CD4-positive, alpha-beta T cell treated with Interleukin-4 for 4 hours (primary cell): ENCODE measurements at regions not wholly inside any gene's neighbourhood (a gene's known extent, or its start where the extent isn't known, plus 50 kb on each side); places are given as distances from the start of the nearest gene placed in this dataset.

Source experiments
- DNase-seq: peaks from one replicate; pipeline ENCODE4 v3.0.0-alpha.2; 2020

DNA sequence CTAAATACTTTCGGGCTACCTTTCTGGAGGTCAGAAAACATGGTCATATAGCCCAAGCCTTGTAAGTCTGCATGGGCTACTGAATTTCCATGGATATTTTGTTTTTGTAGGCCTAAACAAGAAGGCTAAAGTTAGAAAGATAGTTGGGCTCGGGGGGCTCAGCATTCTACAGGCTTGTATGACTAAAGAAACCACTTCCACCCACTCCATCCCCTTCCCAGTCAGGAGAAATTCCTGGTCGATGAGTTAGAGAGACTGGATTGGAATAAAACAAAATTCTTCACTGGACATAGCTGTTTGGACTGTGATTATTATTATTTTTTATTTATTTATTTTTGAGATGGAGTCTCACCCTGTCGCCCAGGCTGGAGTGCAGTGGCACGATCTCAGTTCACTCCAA lies 539.4 kb upstream of the TNP1 start:
- DNase-seq, result no peak

DNA sequence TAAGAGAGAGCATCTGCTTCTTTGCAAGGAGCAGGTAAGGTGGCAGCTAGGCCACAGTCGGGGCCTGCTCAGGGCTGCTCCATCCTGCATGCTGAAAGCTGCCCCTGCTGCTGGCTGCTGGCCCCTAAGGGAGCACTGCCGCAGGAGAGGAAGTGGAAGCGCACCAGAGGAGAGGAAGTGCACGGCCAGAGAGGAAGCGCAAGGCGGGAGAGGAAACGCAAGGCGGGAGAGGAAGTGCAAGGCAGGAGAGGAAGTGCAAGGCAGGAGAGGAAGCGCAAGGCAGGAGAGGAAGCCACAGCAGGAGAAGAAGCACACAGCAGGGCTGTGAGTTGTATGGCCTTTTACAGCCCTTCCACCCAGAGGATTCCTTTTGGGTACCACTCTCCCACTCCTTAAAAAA lies 539.0 kb upstream of the TNP1 start:
- DNase-seq, result no peak

DNA sequence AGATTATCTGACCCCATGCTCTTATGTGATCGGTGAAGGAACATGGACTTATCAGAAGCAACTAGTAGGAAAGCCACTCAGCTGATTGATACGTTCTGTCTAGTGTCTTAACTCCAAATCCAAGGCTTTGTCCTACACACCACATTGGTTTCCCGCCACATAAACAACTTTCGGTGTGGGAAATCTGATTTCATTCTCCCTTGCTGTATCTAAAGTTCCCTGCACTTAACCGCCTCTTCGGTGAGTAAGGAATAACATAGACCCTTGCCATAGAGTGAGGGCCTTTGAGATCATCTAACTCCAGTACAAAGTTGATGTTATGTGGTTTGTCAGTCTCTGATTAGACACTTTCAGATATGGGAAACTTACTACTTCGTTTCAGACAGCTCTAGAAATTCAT lies 538.2 kb upstream of the TNP1 start:
- no peak for DNase-seq

DNA sequence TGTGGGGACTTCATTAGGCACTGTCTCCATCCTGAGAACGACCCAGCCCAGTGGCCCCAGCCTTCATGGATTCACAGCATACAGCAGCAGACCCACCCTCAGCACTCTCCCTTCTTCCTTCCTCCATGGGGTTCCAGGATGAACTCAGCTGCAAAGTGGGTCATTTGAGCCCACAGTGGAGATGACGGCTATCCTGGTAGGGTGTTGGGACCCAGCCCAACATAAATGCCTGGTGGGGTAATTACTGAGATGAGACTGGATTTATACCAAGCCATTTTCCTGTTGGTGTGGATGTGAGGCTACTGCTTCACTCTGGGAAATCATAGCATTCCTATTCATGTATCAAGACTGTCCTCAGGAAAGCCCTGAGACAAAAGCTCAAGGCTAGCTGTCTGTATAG lies 536.7 kb upstream of the TNP1 start:
- DNase-seq, result no peak

DNA sequence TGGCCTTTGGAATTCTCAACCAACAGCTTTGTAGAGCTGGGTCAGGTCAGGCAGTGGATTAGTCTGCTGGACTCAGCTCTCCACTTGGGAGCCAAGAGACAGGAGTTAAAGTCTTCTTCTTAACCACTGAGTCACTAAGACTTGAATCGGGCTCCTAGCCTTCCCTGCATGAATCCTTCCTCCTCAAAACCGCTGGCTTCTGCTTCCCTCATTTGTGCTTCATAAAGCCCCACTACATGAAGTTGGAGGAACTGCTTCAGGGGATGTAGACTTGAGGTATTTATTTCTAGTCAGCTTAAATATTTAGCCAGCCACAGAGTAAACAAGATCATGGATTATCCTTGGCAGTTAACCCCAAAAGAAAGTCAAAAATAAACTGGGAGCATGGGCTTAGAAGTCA lies 536.3 kb upstream of the TNP1 start:
- DNase-seq, result no peak

DNA sequence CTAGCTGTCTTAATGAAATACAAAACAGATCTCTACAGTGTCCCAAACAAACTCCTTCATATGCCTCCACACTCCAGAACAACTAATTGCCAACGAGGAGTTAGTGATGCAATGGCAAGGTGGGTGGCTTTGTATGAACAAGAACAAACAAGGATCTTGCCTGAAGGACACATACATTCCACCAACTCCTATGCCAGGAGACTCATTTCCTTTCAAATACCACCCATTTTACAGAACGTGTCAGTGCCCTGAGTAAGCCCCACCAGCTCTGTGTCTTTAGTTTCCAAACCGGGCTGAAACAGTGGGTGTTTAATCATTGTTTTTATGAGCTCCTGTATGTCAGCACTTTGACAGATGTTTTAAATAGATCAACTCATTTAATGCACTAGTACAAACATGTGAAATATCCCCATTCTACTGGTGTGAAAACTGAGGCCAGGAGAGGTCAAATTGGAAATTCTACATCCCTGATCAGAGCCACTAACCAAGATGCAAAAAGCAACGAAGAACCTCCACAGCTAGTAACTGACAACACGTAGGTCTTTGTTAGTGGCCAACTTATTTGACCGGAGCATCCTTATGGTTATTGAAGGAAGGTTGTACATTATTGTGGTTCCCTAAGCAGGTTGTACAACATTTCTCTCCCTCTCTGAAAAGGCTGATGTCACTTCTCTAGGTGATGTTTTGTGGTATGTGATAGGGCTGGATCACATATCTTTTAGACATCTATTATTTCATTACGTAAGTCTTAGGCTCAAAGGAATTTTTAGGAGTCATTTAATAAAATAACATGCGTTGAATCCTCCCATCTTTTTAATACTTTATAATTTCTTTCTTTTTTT lies 534.9 kb upstream of the TNP1 start:
- DNase-seq, result no peak

DNA sequence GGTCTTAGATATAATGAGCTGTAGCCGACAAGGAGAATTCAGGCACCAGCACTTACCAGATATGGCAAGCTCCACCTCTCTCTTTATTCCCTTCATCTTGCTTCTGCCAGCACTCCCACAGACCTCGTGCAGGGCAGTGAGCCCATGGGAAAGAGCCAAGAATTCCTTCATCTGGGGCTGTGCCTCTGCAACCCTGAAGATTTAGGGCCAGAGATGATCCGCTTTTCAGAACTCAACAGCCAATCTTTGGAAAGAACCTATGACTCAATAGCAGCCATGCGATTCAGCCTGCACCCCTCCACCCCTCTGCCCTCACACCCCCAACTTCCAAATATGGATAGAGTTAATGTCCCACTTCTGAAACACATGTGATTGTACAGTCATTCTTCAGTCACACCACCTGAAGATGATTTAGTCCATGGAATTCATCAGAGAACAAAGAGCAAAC lies 533.7 kb upstream of the TNP1 start:
- no peak for DNase-seq

DNA sequence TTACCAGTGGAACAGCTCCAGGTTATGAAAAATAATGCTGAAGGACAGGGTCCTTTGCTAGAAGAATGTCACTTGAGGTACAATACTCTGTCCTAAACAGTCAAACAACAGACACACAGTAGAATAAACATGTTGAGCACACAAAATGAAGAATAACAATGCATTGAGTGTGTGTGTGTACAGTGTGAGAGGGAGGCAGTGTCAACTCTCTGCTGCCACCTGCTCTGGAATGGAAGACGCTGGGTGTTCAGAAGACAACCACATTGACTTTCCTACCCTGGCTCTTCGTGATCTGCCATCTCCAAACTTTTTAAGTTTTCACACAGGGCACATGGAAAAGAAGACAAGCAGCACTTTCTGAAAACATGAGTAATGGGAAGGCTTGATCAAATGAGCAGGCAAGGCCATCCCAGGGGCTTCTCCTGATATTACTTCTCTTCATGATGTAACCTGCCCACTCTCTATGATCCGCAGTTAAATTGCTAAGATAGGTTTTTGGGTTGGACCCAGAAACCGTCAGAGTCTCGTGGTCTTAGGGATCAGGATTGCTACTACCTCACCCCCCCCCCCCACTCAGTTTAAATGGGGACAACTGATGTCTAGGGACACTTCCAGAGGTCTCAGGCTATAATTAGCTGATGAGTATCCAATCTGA lies 533.2 kb upstream of the TNP1 start:
- no peak for DNase-seq

DNA sequence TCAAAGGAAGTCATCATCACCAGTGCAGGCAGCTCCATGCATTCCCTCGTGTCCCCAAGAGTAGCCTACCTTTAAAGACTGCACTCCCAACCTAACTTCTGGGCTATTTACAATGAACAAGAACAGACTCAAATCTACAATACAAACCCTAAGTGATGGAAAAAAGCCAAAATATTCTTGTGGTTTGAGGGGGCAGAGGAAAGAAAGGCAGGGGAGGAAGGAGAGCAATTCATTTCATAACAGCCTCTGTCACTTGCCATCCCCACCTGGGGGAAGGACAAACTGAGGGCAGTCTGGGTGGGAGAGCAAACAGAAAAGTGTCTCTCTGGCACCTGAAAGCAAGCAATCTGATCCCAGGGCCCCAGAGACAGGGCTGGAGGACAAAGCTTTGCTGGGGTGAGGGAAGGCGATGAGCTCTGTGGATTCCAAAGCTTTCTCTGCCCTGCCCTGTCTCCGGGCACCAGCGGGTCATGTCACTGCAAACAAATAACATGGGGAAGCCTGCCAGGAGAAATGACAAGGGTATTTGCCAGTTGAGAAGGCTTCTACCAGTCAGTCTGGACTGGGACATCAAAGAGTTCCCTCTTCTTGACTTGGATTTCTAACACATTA lies 528.0 kb upstream of the TNP1 start:
- DNase-seq, result no peak

DNA sequence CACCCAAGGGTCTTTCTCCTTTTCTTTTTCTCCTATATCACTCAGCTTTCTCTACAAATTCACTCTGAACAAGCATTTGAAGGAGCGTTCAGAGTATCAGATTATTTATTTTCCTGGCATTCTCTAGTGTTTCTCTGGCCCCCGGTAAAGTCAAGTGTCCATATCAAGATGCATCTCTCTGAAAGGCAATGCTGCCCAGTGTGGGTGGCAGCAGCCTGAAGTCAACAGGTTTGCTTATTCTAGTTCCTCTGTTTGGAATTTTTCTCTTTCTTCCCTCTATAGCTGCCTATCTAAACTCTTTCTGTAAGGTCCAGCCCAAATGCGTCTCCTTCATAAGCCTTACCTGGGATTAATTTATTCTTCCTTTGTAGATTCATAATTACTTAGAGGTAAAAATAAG lies 526.2 kb upstream of the TNP1 start:
- DNase-seq, result no peak

DNA sequence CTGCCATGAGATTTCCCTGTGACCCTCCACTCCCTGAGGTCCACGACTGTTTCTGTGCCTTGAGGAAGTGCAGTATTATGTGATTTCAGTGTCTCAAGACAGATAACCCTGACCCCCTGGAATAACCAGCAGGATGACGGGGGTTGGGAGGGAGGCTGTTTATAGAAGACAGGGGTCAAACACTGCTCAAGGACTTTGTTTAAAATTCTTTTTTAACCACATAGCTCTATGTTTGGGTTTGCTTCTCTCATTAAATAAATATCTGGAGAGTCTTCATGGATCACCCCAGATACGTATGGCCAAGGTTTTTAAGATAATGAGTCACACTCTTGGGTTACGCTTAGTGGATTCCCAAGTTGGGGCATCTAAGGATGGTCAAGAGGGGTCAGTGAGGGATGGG lies 523.8 kb upstream of the TNP1 start:
- DNase-seq, result no peak

DNA sequence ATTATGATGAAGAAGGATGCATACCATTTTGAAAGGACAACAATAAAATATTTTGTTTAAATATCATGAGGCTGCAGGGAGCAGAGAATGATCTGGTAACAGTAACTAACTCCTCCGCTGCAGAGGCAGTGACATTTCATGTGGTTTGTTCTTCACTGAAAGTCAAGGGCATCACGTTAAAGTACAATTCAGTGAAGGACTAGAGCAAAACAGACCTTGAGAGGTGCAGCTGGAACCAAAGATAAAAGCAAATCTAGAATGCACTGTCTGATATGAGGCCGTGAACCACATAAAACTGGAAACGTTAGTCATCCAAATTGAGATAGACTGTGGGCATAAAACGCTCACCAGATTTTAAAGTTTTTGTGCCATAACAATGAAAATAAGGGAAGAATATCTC lies 522.9 kb upstream of the TNP1 start:
- no peak for DNase-seq

DNA sequence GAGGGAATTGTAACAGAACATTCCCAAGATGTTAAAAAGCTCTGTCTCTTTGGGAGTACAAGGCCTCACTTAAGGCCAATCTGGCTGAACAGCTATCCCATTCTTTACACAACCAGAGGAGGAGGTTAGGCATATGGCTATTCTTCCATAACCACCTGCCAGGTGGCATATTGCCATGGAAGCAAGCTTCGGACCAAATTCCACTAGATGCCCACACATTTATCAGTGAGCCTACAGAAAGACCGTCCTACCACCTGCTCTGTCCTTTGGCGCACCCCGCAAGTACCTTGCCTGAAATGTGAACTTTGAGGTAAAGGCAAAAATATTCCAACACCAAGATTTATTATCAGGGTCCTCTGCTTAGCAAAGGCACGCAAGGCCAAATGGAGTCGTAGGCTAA lies 519.9 kb upstream of the TNP1 start:
- DNase-seq, result no peak

DNA sequence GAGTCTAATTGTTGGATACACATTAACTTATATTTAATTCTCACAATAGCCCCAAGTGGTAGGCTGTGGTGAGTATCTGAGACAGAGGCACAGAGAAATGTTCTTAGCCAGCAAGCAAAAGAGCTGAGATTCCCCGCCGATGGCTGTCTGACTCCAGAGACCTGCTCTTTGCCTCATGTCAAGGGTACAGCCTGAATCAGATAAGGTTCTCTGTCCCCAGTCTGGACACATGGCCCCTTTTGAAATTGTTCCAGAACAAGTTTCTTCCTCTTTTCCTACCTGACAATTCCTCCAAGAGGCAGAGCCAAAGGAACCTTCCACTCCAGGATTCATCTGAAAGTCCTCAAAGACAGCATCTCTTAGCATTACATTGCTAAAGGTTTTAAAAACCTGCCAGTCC lies 512.9 kb upstream of the TNP1 start:
- DNase-seq, result no peak

DNA sequence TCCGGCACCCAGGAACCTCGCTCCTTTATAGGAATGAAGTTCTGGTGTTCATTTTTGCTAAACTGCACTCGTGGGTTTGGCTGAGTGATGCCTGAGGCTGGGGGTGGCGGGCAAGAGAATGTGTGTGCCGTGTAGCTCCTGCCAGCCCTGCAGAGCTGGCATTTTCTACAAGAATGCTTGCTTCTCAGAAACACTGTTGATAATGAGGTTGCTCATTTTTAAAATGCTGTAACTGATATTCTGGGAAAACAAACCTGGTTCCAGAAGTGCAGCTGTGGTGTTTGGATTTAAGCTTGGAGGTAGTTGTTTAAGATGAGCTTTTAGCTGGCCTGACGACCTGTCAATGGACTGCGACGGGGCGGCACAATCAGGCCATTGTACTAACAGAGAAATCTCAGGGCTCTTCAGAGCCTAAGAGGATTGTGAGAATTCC lies 511.9 kb upstream of the TNP1 start:
- no peak for DNase-seq

DNA sequence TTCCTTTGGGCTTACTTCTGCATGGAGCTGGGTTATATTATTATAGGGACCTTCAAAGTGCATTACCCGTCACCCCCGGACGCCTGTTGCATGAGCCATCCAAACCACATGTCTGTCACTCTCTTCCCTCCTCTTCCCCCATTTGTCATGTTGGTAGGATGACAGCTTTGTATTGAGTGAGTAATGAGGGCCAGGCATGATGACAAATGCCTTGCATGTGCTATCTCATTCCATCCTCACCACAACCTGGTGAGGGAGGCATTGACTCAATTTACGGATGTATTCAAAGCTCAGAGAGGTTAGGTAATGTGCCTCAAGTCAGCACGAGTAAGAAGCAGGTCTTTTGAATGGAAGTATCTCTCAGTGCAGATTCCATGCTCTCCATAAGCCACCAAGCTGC lies 510.5 kb upstream of the TNP1 start:
- DNase-seq, result no peak

DNA sequence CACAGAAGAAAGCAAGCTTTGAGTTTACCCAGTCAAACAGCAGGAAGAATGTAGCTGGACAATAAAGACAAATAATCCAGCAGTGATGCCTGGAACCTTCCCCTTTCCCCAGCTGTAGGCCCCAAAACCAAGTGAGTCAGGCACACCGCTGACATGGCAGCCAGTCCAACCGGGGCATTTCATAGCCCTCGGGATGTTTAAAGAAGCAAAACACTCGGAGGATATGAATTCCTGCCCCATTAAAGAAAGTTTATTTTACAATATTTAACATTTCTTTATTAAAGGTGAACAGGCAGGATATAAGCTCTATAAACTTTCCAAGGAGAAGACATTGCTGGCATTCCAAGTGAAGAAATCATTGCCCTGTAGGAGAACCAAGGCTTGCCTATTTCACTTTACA lies 507.6 kb upstream of the TNP1 start:
- DNase-seq, result no peak

DNA sequence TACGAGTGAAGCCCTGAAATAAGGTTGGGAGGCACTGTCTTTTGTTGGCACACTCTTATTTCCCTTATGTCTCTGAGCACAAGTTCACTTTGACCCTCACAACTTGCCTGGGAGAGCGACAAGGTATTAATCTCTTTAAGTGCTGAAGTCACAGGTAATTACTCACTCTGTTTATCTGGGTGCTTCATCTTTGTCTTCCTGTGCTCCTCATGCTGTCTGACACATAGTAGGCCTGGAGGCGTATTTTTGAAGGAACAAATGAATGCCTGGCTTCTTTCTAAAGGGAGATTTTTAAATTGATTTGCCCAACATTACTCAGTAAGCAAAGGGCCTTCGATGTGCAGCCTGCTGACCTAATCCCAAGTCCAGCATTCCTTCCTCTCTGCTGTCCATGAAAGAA lies 507.1 kb upstream of the TNP1 start:
- no peak for DNase-seq

DNA sequence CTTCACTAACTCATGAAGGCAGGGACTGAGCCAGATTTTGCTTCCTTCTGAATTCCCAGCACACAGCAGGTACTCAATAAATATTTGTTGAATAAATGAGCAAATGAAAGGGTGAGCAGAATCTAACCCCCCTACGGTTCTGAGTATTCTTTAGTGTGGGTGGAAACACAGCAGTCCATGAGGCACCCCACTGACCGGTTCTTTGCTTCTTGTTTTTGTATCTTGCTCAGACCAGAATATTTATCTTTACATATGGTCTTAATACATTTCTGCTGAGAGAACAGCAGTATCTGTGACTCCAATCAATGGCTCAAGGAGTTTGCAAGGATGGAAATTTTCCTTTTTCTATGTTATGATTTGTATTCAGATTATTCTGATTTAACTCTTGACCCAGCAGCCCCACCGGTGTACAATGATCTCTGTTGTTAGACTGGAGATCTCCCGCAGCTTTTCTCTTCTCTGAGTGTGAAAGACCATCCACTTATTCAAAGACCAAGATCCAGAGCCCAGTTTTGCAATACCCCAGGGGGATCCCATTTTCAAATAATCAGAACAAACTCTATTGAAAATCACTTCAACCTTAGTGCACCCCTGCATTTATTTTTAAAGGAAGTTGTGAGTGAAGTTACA lies 506.5 kb upstream of the TNP1 start:
- no peak for DNase-seq

DNA sequence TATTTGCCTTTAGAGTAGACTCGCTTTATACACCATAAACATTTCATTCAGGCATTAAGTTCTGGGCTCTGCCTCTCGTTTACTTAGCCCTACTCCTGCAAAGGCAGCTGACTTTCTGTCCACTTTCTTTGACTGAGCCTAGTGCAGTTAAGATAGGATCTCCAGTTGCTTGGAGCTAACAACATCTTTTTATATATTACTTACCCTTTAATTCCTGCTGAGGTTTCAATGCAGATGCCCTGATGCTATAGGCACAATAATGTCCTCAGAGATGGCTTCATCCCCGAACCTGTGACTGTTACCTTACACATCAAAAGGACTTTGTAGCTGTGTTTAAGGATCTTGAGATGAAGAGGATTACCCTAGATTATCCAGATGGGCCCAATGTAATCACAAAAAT lies 505.8 kb upstream of the TNP1 start:
- no peak for DNase-seq

DNA sequence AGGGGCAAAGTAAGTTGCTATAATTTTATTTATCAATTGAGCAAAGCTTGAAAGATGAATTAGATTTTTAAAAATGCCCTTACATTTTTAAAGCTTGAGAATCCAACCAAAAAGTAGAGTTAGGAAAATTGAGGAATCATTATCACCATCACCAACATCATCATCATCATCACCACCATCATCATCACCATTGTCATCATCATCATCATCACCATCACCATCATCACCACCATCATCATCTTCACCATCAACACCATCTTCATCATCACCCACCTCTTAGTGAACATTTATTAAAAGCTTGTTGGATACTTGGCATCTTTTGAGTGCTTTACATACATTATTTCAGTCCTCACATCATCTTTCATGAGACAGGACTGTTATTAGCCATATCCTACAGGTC lies 504.4 kb upstream of the TNP1 start:
- DNase-seq, result no peak

DNA sequence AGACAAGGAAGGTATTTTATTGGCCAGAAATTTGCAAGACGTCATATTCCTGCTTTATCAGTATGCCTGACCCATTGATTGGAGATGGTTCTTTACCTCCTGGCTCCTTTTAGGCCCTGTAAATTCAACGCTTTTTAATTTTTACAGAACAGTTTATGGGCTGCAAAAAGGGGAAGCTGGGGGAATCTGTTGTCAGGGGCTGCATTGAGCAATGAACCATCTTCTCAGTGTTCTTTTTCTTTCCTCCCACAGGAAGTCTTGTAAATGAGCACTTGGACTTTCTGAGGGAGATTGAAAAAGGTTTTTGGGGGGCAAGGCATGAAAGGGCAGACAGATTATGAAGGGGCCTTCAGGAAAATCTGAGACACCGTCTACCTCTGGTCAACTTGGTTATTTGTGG lies 503.6 kb upstream of the TNP1 start:
- no peak for DNase-seq

DNA sequence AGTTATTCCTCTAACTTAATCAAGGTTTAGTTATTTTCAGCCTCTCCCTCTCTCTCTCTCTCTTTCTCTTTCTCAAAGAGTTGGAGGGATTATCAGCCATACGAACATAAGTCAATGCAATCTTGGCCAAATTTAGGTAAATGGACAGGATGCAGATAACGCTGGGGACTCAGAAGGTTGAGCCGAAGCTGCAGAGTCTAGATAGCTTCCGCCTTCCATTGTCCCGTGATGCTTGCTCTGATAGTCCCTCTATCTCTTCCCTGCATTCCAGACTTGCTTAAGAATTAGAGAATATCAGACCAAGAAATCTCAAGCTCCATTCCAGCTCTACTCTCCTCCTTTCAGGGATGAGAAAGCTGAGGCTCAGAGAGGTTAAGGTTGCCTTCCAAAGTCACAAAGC lies 502.8 kb upstream of the TNP1 start:
- no peak for DNase-seq

DNA sequence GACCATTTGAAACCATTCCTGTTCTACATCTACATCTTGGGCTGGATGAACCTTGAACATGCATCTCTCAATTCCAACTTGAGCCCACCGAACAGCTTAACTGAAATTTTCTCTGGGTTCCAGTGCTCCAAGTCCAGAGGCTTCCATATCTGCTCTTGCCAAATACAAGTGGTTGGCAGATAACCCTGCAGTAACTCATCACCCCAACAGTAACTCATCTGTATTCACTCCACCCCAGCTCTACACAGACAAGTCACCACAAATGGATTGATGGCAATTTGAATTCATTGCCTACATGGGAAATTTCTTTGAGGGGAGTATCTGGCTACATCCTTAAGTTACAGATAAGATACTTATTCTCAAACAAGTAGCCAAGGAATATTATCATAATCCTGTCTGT lies 502.4 kb upstream of the TNP1 start:
- DNase-seq, result no peak
